HepG2 (cell line): ENCODE measurements at regions not wholly inside any gene's neighbourhood (a gene's known extent, or its start where the extent isn't known, plus 50 kb on each side); places are given as distances from the start of the nearest gene placed in this dataset.

Experiments
- ATAC-seq: fragments of 200-7000 bp; cut with Tn5 transposase; 3 replicates; pipeline ENCODE4 v1.9.1; 2020; ENCODE audit warnings: mild to moderate bottlenecking, moderate library complexity
- BruUV-seq: library from RNA; stranded (reverse); fragments of 400-500 nt; replicated peaks from 2 replicates; lab custom pipeline; 2021; lab: Mats Ljungman, UMichigan
- CTCF ChIA-PET: fragments of 300-600 bp; formaldehyde crosslinking; extraction: SDS; loops from one replicate; lab custom pipeline; 2021; ENCODE audit warnings: low total read pairs, inconsistent platforms, low intra/inter-chr PET ratio; lab: Yijun Ruan, JAX
- POLR2A ChIA-PET: fragments of 350-600 bp; sonication (Branson Sonifier 250); formaldehyde crosslinking; loops from one replicate; lab custom pipeline; 2020; ENCODE audit warnings: antibody characterized with exemption, inconsistent platforms; lab: Yijun Ruan, JAX
- DNase-seq: peaks from one replicate; pipeline ENCODE4 v3.0.0-alpha.2; 2015; ENCODE audit warnings: low spot score
- FAIRE-seq: peaks from 3 replicates; lab custom pipeline; 2011; peaks lifted over from hg19 to GRCh38; lab: Jason Lieb, UNC
- H2AFZ ChIP-seq: one replicate; pipeline ENCODE4 v1.6.1; 2011; ENCODE audit warnings: low read length, inconsistent platforms
- H3K27ac ChIP-seq: fragments of 300-600 bp; 3 replicates; pipeline ENCODE4 v1.8.0; 2011; ENCODE audit warnings: mixed run types, mild to moderate bottlenecking, mixed read lengths, low read length, inconsistent platforms; ENCODE audit not compliant: insufficient read depth; ENCODE audit errors: extremely low read length
- H3K27me3 ChIP-seq, 2 experiments: fragments of 200-600 bp in 1 of 2; 2 replicates in 1 of 2; 3 replicates in 1 of 2; pipeline versions ENCODE4 v1.6.0 to v1.8.0; 2011; ENCODE audit warnings: low read length in 2 of 2, mild to moderate bottlenecking in 2 of 2, moderate library complexity in 2 of 2, inconsistent platforms in 1 of 2; ENCODE audit not compliant: insufficient read depth in 2 of 2, control insufficient read depth in 1 of 2
- H3K36me3 ChIP-seq, 2 experiments: fragments of 200-600 bp in 1 of 2; replicated peaks in 1 of 2; 2 replicates in 1 of 2; 3 replicates in 1 of 2; pipeline versions ENCODE4 v1.5.1 to v1.8.0; 2011; ENCODE audit warnings: low read length in 2 of 2, inconsistent platforms in 1 of 2; ENCODE audit not compliant: insufficient read depth in 2 of 2, control insufficient read depth in 1 of 2
- H3K4me1 ChIP-seq: 2 replicates; pipeline ENCODE4 v1.5.1; 2012; ENCODE audit warnings: low read length, inconsistent platforms; ENCODE audit not compliant: insufficient read depth
- H3K4me2 ChIP-seq: 2 replicates; pipeline ENCODE4 v1.6.0; 2011; ENCODE audit warnings: low read depth, low read length, inconsistent platforms
- H3K4me3 ChIP-seq, 3 experiments: fragments of 200-600 bp in 1 of 3; sonication (generic), shearing (Covaris generic) in 1 of 3; replicated peaks in 1 of 3; 2 replicates each; pipeline ENCODE4 v1.5.1; 2011 to 2016; ENCODE audit warnings: low read length in 3 of 3, inconsistent platforms in 2 of 3, low read depth in 2 of 3, mild to moderate bottlenecking in 2 of 3, control low read depth in 1 of 3, mixed read lengths in 1 of 3; ENCODE audit not compliant: insufficient read depth in 1 of 3
- H3K79me2 ChIP-seq: one replicate; pipeline ENCODE4 v1.6.1; 2011; ENCODE audit warnings: low read length, inconsistent platforms; ENCODE audit not compliant: insufficient read depth
- H3K9ac ChIP-seq: 2 replicates; pipeline ENCODE4 v1.6.0; 2011; ENCODE audit warnings: mild to moderate bottlenecking, low read depth, low read length, inconsistent platforms; ENCODE audit not compliant: insufficient read depth
- H3K9me3 ChIP-seq: 2 replicates; pipeline ENCODE4 v1.5.1; 2012; ENCODE audit warnings: mild to moderate bottlenecking, low read length
- H4K20me1 ChIP-seq: 2 replicates; pipeline ENCODE4 v1.6.0; 2011; ENCODE audit warnings: inconsistent platforms, mild to moderate bottlenecking, low read length, moderate library complexity; ENCODE audit not compliant: insufficient read depth
- CREB1 ChIP-seq, 2 experiments: fragments of 450-650 bp in 1 of 2; IDR thresholded peaks; 2 replicates each; pipeline ENCODE4 v1.6.1; 2016 to 2017; ENCODE audit warnings: control low read depth in 1 of 2, mild to moderate bottlenecking in 1 of 2, missing compliant biosample characterization in 1 of 2, missing genetic modification characterization in 1 of 2
- TEAD3 ChIP-seq: optimal IDR thresholded peaks from 2 replicates; pipeline ENCODE3; 2016; ENCODE audit warnings: borderline replicate concordance
- ZNF850 ChIP-seq: sonication (generic); formaldehyde crosslinking; conservative IDR thresholded peaks from 2 replicates; pipeline ENCODE4 v1.9.0; 2021; ENCODE audit warnings: mild to moderate bottlenecking, missing genetic modification reagents
- WGBS: methylation state at CpG from one replicate; pipeline ENCODE4 v1.1.6; 2017; ENCODE audit warnings: low lambda C conversion rate; 5-methylcytosine and 5-hydroxymethylcytosine counted together
- in situ Hi-C: cut with HindIII; loops from 2 replicates; pipeline ENCODE4 v1.10.0; 2017; ENCODE audit warnings: low pct_unique_long_range_greater_than_20kb; ENCODE audit not compliant: extremely low pct_ligation_motif_present
- intact Hi-C: fragments of 100-400 bp; cut with micrococcal nuclease; formaldehyde crosslinking; loops from one replicate; pipeline ENCODE4 v1.10.0; 2022; ENCODE audit not compliant: unreplicated experiment
- TF ChIP-seq, protein P1 (sequence below): sonication (generic); formaldehyde crosslinking; IDR thresholded peaks from 2 replicates; pipeline ENCODE4 v1.5.0; 2020; ENCODE audit warnings: missing genetic modification reagents, mild to moderate bottlenecking, borderline replicate concordance

DNA sequence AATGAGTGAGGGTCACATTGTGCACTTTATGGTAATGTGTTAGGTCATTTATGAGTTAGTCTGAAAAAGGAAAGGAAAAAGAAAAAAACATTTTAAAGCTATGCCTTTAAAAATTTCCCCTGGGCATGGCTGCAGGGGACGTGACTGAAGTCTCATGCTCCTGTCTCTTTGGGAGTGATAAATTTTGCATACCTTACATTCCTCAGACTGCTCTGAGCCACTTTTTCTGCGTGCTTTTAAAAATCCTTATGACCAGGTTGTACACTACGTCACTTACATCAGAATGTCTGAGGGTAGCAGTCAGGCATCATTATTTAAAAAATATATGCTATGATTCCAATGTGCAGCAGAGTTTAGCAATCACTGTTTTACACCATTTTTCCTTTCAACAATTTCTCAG lies 121.2 kb downstream of the RFPL4B start:
- POLR2A ChIA-PET = no interaction called here
- no peak for DNase-seq

DNA sequence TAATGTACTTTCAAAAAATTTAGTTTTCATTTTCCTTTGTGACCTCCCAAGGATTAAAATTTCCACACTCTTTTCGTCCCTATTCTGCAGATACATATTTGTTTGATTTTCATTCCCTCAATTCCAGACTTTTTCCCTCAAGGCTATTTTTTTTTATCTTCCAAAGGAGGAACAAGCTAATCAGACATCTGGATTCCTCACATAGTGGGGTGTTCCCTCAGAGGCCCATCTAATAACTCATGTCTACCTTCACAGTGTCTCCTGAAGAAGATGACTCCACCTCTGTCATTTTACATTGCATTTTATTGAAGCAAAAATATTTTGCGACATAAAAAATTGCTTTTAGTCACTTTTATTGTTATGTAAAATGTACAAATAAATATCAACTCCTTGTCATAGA lies 122.2 kb downstream of the RFPL4B start:
- POLR2A ChIA-PET = no interaction called here
- under 1% methylated on average over 2 of the region's 2 CpGs for WGBS
- no peak for DNase-seq
- no peak overlapping the region for H3K9ac ChIP-seq
- no peak for TF ChIP-seq TEAD3 (CRISPR knock-in tag)
- no peak for TF ChIP-seq ZNF850 (CRISPR knock-in tag)
- TF ChIP-seq, all 625 proteins: peak for 0
- H3K79me2 ChIP-seq = no peaks in the 10 kb centered on the region
- intact Hi-C loops (no loop called here), in situ Hi-C loops (no loop called here)
- no TSS peak for BruUV-seq
- no peak overlapping the region for H3K4me2 ChIP-seq
- FAIRE-seq (no peak), ATAC-seq (no peak)
- no peak overlapping the region for H3K4me3 ChIP-seq
- H3K9me3 ChIP-seq = no peaks in the 10 kb centered on the region
- CTCF ChIA-PET = no interaction called here
- H3K27ac ChIP-seq = no peak overlapping the region
- H2AFZ ChIP-seq = no peak overlapping the region
- H3K36me3 ChIP-seq = no peaks in the 10 kb centered on the region
- no peaks in the 10 kb centered on the region for H3K4me1 ChIP-seq
- H3K27me3 ChIP-seq = no peaks in the 10 kb centered on the region
- no peaks in the 10 kb centered on the region for H4K20me1 ChIP-seq

More for the DNA sequence above, 121.2 kb downstream of the RFPL4B start:
- no peak for ATAC-seq
- TF ChIP-seq CREB1 (IDR thresholded peaks at IDR 0.05) (peak; percentile 54), CREB1 (CRISPR knock-in tag; IDR thresholded peaks at IDR 0.05) (no peak)
- TF ChIP-seq, protein P1, sequence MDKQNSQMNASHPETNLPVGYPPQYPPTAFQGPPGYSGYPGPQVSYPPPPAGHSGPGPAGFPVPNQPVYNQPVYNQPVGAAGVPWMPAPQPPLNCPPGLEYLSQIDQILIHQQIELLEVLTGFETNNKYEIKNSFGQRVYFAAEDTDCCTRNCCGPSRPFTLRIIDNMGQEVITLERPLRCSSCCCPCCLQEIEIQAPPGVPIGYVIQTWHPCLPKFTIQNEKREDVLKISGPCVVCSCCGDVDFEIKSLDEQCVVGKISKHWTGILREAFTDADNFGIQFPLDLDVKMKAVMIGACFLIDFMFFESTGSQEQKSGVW (CRISPR knock-in tag) = no peak
- Histone ChIP-seq H3K27me3 (no peaks in the 10 kb centered on the region), H2AFZ (no peak overlapping the region), H3K4me3 (no peak overlapping the region), H4K20me1 (no peaks in the 10 kb centered on the region), H3K27ac (no peak overlapping the region), H3K4me1 (no peaks in the 10 kb centered on the region), H3K9ac (no peak overlapping the region), H3K79me2 (no peaks in the 10 kb centered on the region), H3K9me3 (no peaks in the 10 kb centered on the region), H3K4me2 (no peak overlapping the region), H3K36me3 (no peaks in the 10 kb centered on the region)
- no TSS peak for BruUV-seq
- in situ Hi-C loops = no loop called here
- WGBS = 2% methylated on average over 3 of the region's 3 CpGs
- CTCF ChIA-PET = no interaction called here
- FAIRE-seq = no peak
- intact Hi-C loops = no loop called here
